Smooth muscle cell (in vitro differentiated cells): ENCODE measurements at regions not wholly inside any gene's neighbourhood (a gene's known extent, or its start where the extent isn't known, plus 50 kb on each side); places are given as distances from the start of the nearest gene placed in this dataset.

Experiments used
- DNase-seq: peaks from one replicate; lab custom pipeline; 2025; ENCODE audit not compliant: unreplicated experiment; lab: John Stamatoyannopoulos, UW
- H2AFZ ChIP-seq: fragments of 200-600 bp; sonication (generic); 2 replicates; pipeline ENCODE4 v1.6.0; 2016; ENCODE audit warnings: antibody characterized with exemption, low read depth, mild to moderate bottlenecking
- H3F3A ChIP-seq: fragments of 200-600 bp; sonication (generic); 2 replicates; pipeline ENCODE4 v1.6.0; 2017; ENCODE audit warnings: antibody characterized with exemption, low read depth
- H3K27ac ChIP-seq: fragments of 200-600 bp; sonication (generic); 2 replicates; pipeline ENCODE4 v1.5.1; 2016; ENCODE audit warnings: low read depth, mild to moderate bottlenecking
- H3K27me3 ChIP-seq: fragments of 200-600 bp; sonication (generic); 2 replicates; pipeline ENCODE4 v1.6.1; 2016; ENCODE audit warnings: low read depth, mild to moderate bottlenecking
- H3K36me3 ChIP-seq: fragments of 200-600 bp; sonication (generic); 2 replicates; pipeline ENCODE4 v1.5.1; 2016; ENCODE audit warnings: low read depth
- H3K4me1 ChIP-seq: fragments of 200-600 bp; sonication (generic); 2 replicates; pipeline ENCODE4 v1.5.1; 2016; ENCODE audit warnings: low read depth
- H3K4me2 ChIP-seq: fragments of 200-600 bp; sonication (generic); 2 replicates; pipeline ENCODE4 v1.6.0; 2016; ENCODE audit warnings: mild to moderate bottlenecking
- H3K4me3 ChIP-seq: fragments of 200-600 bp; sonication (generic); 2 replicates; pipeline ENCODE4 v1.5.1; 2016; ENCODE audit warnings: mild to moderate bottlenecking
- H3K79me2 ChIP-seq: fragments of 200-600 bp; sonication (generic); 2 replicates; pipeline ENCODE4 v1.6.0; 2016; ENCODE audit warnings: low read depth, mild to moderate bottlenecking
- H3K9ac ChIP-seq: fragments of 200-600 bp; sonication (generic); 2 replicates; pipeline ENCODE4 v1.6.0; 2016; ENCODE audit warnings: low read depth
- H3K9me3 ChIP-seq: fragments of 200-600 bp; sonication (generic); replicated peaks from 2 replicates; pipeline ENCODE4 v1.5.1; 2016; ENCODE audit warnings: low read depth
- H4K20me1 ChIP-seq: fragments of 200-600 bp; sonication (generic); 2 replicates; pipeline ENCODE4 v1.6.0; 2016; ENCODE audit warnings: low read depth
- WGBS: methylation state at CpG from one replicate; pipeline ENCODE4 v1.1.7; 2016; ENCODE audit warnings: low lambda C conversion rate; 5-methylcytosine and 5-hydroxymethylcytosine counted together
- TF ChIP-seq, protein P1 (sequence below): fragments of 200-600 bp; sonication (generic); IDR thresholded peaks from 2 replicates; pipeline ENCODE4 v1.5.1; 2017; ENCODE audit warnings: borderline replicate concordance, mild to moderate bottlenecking, antibody characterized with exemption; ENCODE audit not compliant: insufficient read depth, poor library complexity, severe bottlenecking

DNA sequence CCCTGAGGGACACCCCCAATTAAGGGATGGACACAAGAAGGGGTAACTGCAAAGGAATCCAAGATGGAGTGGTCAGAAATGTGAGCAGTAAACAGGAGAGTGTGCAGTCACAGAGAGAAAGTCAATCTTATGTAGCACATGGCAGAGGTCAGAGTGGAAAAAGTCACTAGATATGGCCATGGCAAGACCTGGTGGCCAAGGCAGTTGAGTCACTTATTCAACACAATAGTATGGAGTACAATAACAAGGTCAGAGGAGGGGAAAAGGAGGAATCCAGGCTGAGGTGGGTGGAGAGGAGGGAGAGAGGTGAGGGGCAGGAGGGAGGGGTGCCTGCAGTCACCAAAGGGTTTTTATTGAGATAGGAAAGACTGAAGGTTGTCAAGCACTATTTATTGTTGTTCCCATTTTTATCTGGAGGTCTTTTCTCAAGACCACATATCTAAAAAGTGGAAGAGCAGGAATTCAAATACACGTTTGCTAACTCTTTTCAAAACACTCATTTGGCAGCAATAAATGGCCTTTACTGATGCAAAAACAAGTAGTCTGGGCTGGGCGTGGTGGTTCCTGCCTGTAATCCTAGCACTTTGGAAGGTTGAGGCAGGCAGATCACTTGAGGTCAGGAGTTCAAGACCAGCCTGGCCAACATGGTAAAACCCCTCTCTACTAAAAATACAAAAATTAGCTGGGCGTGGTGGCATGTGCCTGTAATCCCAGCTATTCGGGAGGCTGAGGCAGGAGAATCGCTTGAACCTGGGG is 53.3 kb upstream of the ARHGEF3 start:
- TF ChIP-seq, protein P1, sequence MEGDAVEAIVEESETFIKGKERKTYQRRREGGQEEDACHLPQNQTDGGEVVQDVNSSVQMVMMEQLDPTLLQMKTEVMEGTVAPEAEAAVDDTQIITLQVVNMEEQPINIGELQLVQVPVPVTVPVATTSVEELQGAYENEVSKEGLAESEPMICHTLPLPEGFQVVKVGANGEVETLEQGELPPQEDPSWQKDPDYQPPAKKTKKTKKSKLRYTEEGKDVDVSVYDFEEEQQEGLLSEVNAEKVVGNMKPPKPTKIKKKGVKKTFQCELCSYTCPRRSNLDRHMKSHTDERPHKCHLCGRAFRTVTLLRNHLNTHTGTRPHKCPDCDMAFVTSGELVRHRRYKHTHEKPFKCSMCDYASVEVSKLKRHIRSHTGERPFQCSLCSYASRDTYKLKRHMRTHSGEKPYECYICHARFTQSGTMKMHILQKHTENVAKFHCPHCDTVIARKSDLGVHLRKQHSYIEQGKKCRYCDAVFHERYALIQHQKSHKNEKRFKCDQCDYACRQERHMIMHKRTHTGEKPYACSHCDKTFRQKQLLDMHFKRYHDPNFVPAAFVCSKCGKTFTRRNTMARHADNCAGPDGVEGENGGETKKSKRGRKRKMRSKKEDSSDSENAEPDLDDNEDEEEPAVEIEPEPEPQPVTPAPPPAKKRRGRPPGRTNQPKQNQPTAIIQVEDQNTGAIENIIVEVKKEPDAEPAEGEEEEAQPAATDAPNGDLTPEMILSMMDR, result no peak
- H3K4me1 ChIP-seq, result peaks cover 14% of the 10 kb centered on the region
- H3K27me3 ChIP-seq, result no peaks in the 10 kb centered on the region
- DNase-seq, result no peak
- H3K4me2 ChIP-seq, result no peak overlapping the region
- peaks cover 22% of the 10 kb centered on the region for H3F3A ChIP-seq
- H2AFZ ChIP-seq, result no peak overlapping the region
- H3K9ac ChIP-seq, result no peak overlapping the region
- H3K36me3 ChIP-seq, result no peaks in the 10 kb centered on the region
- H3K27ac ChIP-seq, result peak overlapping the region; percentile 87
- no peak overlapping the region for H3K4me3 ChIP-seq
- no peaks in the 10 kb centered on the region for H3K9me3 ChIP-seq
- H3K79me2 ChIP-seq, result no peaks in the 10 kb centered on the region
- 88% methylated on average over 5 of the region's 5 CpGs for WGBS
- H4K20me1 ChIP-seq, result no peaks in the 10 kb centered on the region

- Histone ChIP-seq H3K4me2 (peak overlapping the region; percentile 6), H3K9ac (no peak overlapping the region), H3K27me3 (no peaks in the 10 kb centered on the region), H3F3A (peaks cover 21% of the 10 kb centered on the region), H4K20me1 (no peaks in the 10 kb centered on the region), H3K4me3 (no peak overlapping the region), H3K4me1 (peaks cover 14% of the 10 kb centered on the region), H2AFZ (no peak overlapping the region), H3K79me2 (no peaks in the 10 kb centered on the region), H3K27ac (peak overlapping the region; percentile 81), H3K36me3 (no peaks in the 10 kb centered on the region), H3K9me3 (no peaks in the 10 kb centered on the region)
- 61% methylated on average over 9 of the region's 9 CpGs for WGBS
- no peak for DNase-seq
- TF ChIP-seq, protein P1, result no peak
Observed at GRCh38 chr3:56851966-56852884, 50.5 kb upstream of the ARHGEF3 start.
